Trophoblast cell (in vitro differentiated cells and primary cell): ENCODE measurements at regions not wholly inside any gene's neighbourhood (a gene's known extent, or its start where the extent isn't known, plus 50 kb on each side); places are given as distances from the start of the nearest gene placed in this dataset.

Experiments
- DNase-seq, 2 donors: peaks; one replicate each; pipeline ENCODE4 v3.0.0-alpha.2; 2016
- H2AFZ ChIP-seq: 2 replicates; pipeline ENCODE4 v1.6.1; 2013; ENCODE audit warnings: low read length, moderate library complexity, mild to moderate bottlenecking; ENCODE audit not compliant: insufficient read depth, poor library complexity
- H2AK5ac ChIP-seq: 2 replicates; pipeline ENCODE4 v1.6.1; 2013; ENCODE audit warnings: mild to moderate bottlenecking, low read length
- H2BK120ac ChIP-seq: 2 replicates; pipeline ENCODE4 v1.6.1; 2013; ENCODE audit warnings: low read length, mild to moderate bottlenecking, moderate library complexity; ENCODE audit not compliant: insufficient read depth, poor library complexity
- H2BK12ac ChIP-seq: 2 replicates; pipeline ENCODE4 v1.6.1; 2013; ENCODE audit warnings: mild to moderate bottlenecking, low read length, moderate library complexity
- H2BK5ac ChIP-seq: 2 replicates; pipeline ENCODE4 v1.6.1; 2013; ENCODE audit warnings: low read length, low read depth, moderate library complexity, mild to moderate bottlenecking; ENCODE audit not compliant: poor library complexity
- H3K14ac ChIP-seq: 2 replicates; pipeline ENCODE4 v1.6.1; 2013; ENCODE audit warnings: mild to moderate bottlenecking, low read length
- H3K18ac ChIP-seq: 2 replicates; pipeline ENCODE4 v1.6.1; 2013; ENCODE audit warnings: mild to moderate bottlenecking, low read length
- H3K23ac ChIP-seq: 2 replicates; pipeline ENCODE4 v1.6.1; 2013; ENCODE audit warnings: low read length
- H3K27ac ChIP-seq: 2 replicates; pipeline ENCODE4 v1.5.1; 2013; ENCODE audit warnings: low read depth, mild to moderate bottlenecking, inconsistent platforms, low read length, moderate library complexity
- H3K27me3 ChIP-seq: 2 replicates; pipeline ENCODE4 v1.6.1; 2013; ENCODE audit warnings: inconsistent platforms, mild to moderate bottlenecking, low read length, moderate library complexity; ENCODE audit not compliant: insufficient read depth
- H3K36me3 ChIP-seq, 2 experiments: 1 replicate in 1 of 2; 2 replicates in 1 of 2; pipeline ENCODE4 v1.6.1; 2013; ENCODE audit warnings: low read length in 2 of 2, mild to moderate bottlenecking in 2 of 2, moderate library complexity in 1 of 2; ENCODE audit not compliant: insufficient read depth in 2 of 2, control insufficient read depth in 1 of 2
- H3K4ac ChIP-seq: 2 replicates; pipeline ENCODE4 v1.6.1; 2013; ENCODE audit warnings: low read depth, mild to moderate bottlenecking, low read length, moderate library complexity
- H3K4me1 ChIP-seq, 2 experiments: 1 replicate in 1 of 2; 2 replicates in 1 of 2; pipeline ENCODE4 v1.6.1; 2013; ENCODE audit warnings: low read length in 2 of 2, mild to moderate bottlenecking in 2 of 2, moderate library complexity in 1 of 2; ENCODE audit not compliant: insufficient read depth in 2 of 2, control insufficient read depth in 1 of 2
- H3K4me2 ChIP-seq: 2 replicates; pipeline ENCODE4 v1.6.1; 2013; ENCODE audit warnings: inconsistent platforms, mild to moderate bottlenecking, low read length, moderate library complexity
- H3K4me3 ChIP-seq: 2 replicates; pipeline ENCODE4 v1.5.1; 2013; ENCODE audit warnings: mild to moderate bottlenecking, low read depth, low read length, inconsistent platforms
- H3K79me1 ChIP-seq: one replicate; pipeline ENCODE4 v1.6.1; 2013; ENCODE audit warnings: low read length
- H3K79me2 ChIP-seq: 2 replicates; pipeline ENCODE4 v1.6.1; 2013; ENCODE audit warnings: low read length, mild to moderate bottlenecking; ENCODE audit not compliant: control insufficient read depth, insufficient read depth, poor library complexity
- H3K9ac ChIP-seq: 2 replicates; pipeline ENCODE4 v1.6.1; 2013; ENCODE audit warnings: mild to moderate bottlenecking, low read length
- H3K9me3 ChIP-seq: 2 replicates; pipeline ENCODE4 v1.6.1; 2013; ENCODE audit warnings: low read depth, mild to moderate bottlenecking, control low read depth, inconsistent platforms, low read length; ENCODE audit not compliant: insufficient read depth
- H4K12ac ChIP-seq: 2 replicates; pipeline ENCODE4 v1.6.1; 2013; ENCODE audit warnings: low read depth, mild to moderate bottlenecking, low read length, moderate library complexity
- H4K8ac ChIP-seq: 2 replicates; pipeline ENCODE4 v1.6.1; 2013; ENCODE audit warnings: low read depth, mild to moderate bottlenecking, low read length, moderate library complexity
- H4K91ac ChIP-seq: one replicate; pipeline ENCODE4 v1.6.1; 2013; ENCODE audit warnings: low read depth, mild to moderate bottlenecking, low read length, moderate library complexity
- WGBS: extraction: QIAGEN DNeasy Blood & Tissue Kit; methylation state at CpG from one replicate; pipeline ENCODE4 v1.1.7; 2013; ENCODE audit warnings: missing lambda C conversion rate; ENCODE audit not compliant: insufficient read length, insufficient coverage; ENCODE audit errors: extremely low coverage; 5-methylcytosine and 5-hydroxymethylcytosine counted together

DNA sequence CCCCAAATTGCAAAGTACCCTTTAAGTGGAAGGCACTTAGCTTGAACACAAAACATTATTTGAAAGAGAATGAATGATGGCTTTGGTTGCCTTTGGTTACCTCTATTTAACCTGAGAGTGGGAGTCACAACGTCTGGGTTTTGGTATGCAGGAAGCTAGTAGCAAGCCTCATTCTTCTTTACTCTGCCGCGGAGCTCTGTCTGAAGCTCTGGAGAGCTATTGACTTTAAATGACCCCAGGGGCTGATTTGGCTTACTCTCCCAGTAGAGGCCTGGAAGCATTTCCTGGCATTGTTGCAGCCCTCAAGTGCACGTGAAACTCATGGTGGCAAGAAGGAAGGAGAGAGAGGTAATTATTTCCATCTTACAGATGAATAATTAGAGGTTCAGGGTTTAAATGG is 81.8 kb upstream of the MAGEA4 start:
- Histone ChIP-seq H3K9ac (no peak overlapping the region), H2AK5ac (no peak overlapping the region), H3K27ac (peak overlapping the region; percentile 10), H2AFZ (no peak overlapping the region), H3K9me3 (no peaks in the 10 kb centered on the region), H3K18ac (no peak overlapping the region), H3K36me3 (no peaks in the 10 kb centered on the region), H3K27me3 (no peaks in the 10 kb centered on the region), H3K4me3 (no peak overlapping the region), H2BK120ac (no peak overlapping the region), H3K4me2 (no peak overlapping the region), H3K79me2 (no peaks in the 10 kb centered on the region), H3K79me1 (peaks cover 7% of the 10 kb centered on the region), H3K4ac (no peak overlapping the region), H3K4me1 (peaks cover 3 to 15% of the 10 kb centered on the region in 2 experiments), H4K12ac (no peak overlapping the region), H3K23ac (no peak overlapping the region), H4K8ac (no peak overlapping the region), H3K14ac (no peak overlapping the region), H2BK12ac (no peak overlapping the region), H4K91ac (no peak overlapping the region), H2BK5ac (no peak overlapping the region)
- no peak for DNase-seq
- no CpG with 5 or more reads among the region's 4 CpGs for WGBS

DNA sequence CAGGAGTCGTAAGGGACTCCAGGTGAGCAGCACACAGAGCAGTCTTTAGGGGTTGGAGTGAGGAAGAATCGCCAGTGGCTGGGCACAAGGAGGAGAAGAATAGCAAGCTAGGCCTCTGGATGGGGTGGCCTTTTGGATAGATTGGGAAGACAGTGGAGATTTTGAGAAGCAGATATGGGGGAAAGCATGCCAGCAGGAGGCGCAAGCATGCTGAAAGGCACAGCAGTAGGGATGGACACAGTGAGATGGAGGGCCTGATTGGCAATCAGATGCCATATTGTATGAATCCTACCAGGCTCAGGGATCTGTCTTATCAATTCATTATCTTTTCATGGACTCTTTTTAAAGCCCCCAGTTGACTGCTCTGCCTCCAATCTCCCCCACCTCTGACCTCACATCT is 60.4 kb upstream of the MAGEA4 start:
- Histone ChIP-seq H2BK12ac (no peak overlapping the region), H3K4ac (no peak overlapping the region), H3K18ac (no peak overlapping the region), H4K12ac (no peak overlapping the region), H3K27ac (no peak overlapping the region), H2BK5ac (no peak overlapping the region), H3K27me3 (no peaks in the 10 kb centered on the region), H3K23ac (no peak overlapping the region), H2BK120ac (no peak overlapping the region), H3K79me2 (no peaks in the 10 kb centered on the region), H3K9me3 (no peaks in the 10 kb centered on the region), H3K36me3 (no peaks in the 10 kb centered on the region), H4K91ac (no peak overlapping the region), H2AK5ac (no peak overlapping the region), H3K4me1 (no peaks in the 10 kb centered on the region), H4K8ac (no peak overlapping the region), H3K79me1 (no peaks in the 10 kb centered on the region), H3K14ac (no peak overlapping the region), H3K9ac (no peak overlapping the region), H3K4me3 (no peak overlapping the region), H3K4me2 (no peak overlapping the region), H2AFZ (no peak overlapping the region)
- DNase-seq, result no peak
- no CpG with 5 or more reads among the region's 3 CpGs for WGBS

DNA sequence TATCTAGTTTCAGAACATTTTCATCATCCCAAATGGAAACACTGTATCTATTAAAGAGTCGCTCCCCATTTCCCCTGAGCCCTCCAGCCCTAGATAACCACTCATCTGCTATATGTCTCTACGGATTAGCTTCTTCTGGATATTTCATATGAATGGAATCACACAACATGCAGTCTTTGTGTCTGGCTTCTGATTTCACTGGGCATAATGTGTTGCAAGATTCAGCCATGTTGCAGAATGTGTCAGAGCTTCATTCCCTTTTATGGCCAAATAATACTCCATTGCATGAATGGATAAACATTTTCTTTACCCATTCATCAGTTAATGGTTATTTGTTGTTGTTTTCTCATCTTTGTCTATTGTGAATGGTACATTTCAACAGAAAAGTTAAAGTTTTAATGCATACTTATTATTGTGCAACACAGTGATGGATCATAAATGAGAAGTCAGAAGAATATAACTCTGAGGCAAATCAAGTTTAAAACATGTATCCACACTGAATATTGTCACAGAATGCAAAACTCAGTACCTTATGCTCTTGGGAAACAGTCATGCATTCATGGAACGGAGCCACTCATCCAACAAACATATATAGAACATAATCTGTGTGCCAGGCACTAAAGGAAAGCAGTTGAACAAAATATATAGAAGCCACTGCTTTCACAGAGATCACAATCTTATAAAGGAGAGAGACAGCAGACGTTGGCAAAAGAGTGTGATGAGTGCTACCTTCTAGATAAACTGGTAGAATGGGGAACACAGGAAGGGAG is 57.8 kb upstream of the MAGEA4 start:
- Histone ChIP-seq H3K14ac (no peak overlapping the region), H2AK5ac (no peak overlapping the region), H2AFZ (no peak overlapping the region), H3K4me3 (no peak overlapping the region), H3K27ac (no peak overlapping the region), H3K27me3 (no peaks in the 10 kb centered on the region), H2BK120ac (no peak overlapping the region), H3K79me1 (no peaks in the 10 kb centered on the region), H3K9me3 (no peaks in the 10 kb centered on the region), H3K18ac (no peak overlapping the region), H2BK5ac (no peak overlapping the region), H2BK12ac (no peak overlapping the region), H3K4me2 (no peak overlapping the region), H3K9ac (no peak overlapping the region), H3K79me2 (no peaks in the 10 kb centered on the region), H3K23ac (no peak overlapping the region), H3K4ac (no peak overlapping the region), H3K36me3 (no peaks in the 10 kb centered on the region), H4K91ac (no peak overlapping the region), H4K12ac (no peak overlapping the region), H4K8ac (no peak overlapping the region), H3K4me1 (no peaks in the 10 kb centered on the region)
- no CpG with 5 or more reads among the region's 4 CpGs for WGBS
- no peak for DNase-seq

DNA sequence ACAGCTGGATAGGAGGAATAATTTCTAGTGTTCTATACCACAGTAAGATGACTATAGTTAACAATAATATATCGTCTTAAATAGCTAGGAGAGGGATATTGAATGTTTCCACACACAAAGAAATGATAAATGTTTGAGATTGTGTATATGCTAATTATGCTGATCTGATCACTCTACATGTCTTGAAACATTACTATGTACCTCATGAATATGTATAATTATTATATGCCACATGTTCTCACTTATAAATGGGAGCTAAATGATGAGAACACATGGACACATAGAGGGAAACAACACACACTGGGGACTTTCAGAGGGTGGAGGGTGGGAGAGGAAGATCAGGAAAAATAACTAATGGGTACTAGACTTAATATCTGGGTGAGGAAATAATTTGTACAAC is 53.2 kb upstream of the MAGEA4 start:
- H2AK5ac ChIP-seq, result no peak overlapping the region
- H3K23ac ChIP-seq, result no peak overlapping the region
- H3K4me2 ChIP-seq, result no peak overlapping the region
- no peaks in the 10 kb centered on the region for H3K79me1 ChIP-seq
- H3K4ac ChIP-seq, result no peak overlapping the region
- no peak overlapping the region for H2BK5ac ChIP-seq
- no peak overlapping the region for H2AFZ ChIP-seq
- no peaks in the 10 kb centered on the region for H3K36me3 ChIP-seq
- DNase-seq, result no peak
- H4K12ac ChIP-seq, result no peak overlapping the region
- H4K8ac ChIP-seq, result no peak overlapping the region
- H3K27ac ChIP-seq, result no peak overlapping the region
- no peaks in the 10 kb centered on the region for H3K79me2 ChIP-seq
- H3K4me3 ChIP-seq, result no peak overlapping the region
- no peaks in the 10 kb centered on the region for H3K27me3 ChIP-seq
- H2BK120ac ChIP-seq, result no peak overlapping the region
- no peak overlapping the region for H3K9ac ChIP-seq
- H3K14ac ChIP-seq, result no peak overlapping the region
- H3K9me3 ChIP-seq, result no peaks in the 10 kb centered on the region
- H2BK12ac ChIP-seq, result no peak overlapping the region
- H4K91ac ChIP-seq, result no peak overlapping the region
- no peaks in the 10 kb centered on the region for H3K4me1 ChIP-seq
- no CpG with 5 or more reads among the region's 1 CpG for WGBS
- H3K18ac ChIP-seq, result no peak overlapping the region
